Peyer's patch (tissue), 4 donors: ENCODE measurements at regions not wholly inside any gene's neighbourhood (a gene's known extent, or its start where the extent isn't known, plus 50 kb on each side); places are given as distances from the start of the nearest gene placed in this dataset.

Source experiments
- DNase-seq, 3 donors: peaks; one replicate each; pipeline ENCODE4 v3.0.0-alpha.2; 2017 to 2019
- H3K27ac ChIP-seq, 4 donors: fragments of 200-600 bp; sonication (generic); one replicate each; pipeline ENCODE4 v1.5.1; 2016 to 2019
- H3K27me3 ChIP-seq, 2 donors: fragments of 200-600 bp; sonication (generic); one replicate each; pipeline ENCODE4 v1.5.1; 2019
- H3K36me3 ChIP-seq, 3 donors: fragments of 200-600 bp; sonication (generic); one replicate each; pipeline ENCODE4 v1.5.1; 2016 to 2019
- H3K4me1 ChIP-seq, 4 donors: fragments of 200-600 bp; sonication (generic); one replicate each; pipeline ENCODE4 v1.5.1; 2016 to 2019
- H3K4me3 ChIP-seq, 4 donors: fragments of 200-600 bp; sonication (generic); 1 replicate in 3 of 4; 2 replicates in 1 of 4; pipeline ENCODE4 v1.5.1; 2016 to 2019; ENCODE audit warnings: mild to moderate bottlenecking in 1 of 4
- H3K9me3 ChIP-seq, 4 donors: fragments of 200-600 bp; sonication (generic); one replicate each; pipeline ENCODE4 v1.5.1; 2016 to 2019; ENCODE audit warnings: mild to moderate bottlenecking in 1 of 4
- CTCF ChIP-seq, 6 experiments: fragments of 450-650 bp in 4 of 6; fragments of 200-600 bp in 2 of 6; sonication (generic) in 1 of 6; IDR thresholded peaks; one replicate each; pipeline ENCODE4 v1.5.1; 2017 to 2019; ENCODE audit warnings: antibody characterized with exemption in 6 of 6, mild to moderate bottlenecking in 3 of 6, moderate library complexity in 1 of 6
- POLR2A ChIP-seq, 2 donors: fragments of 450-650 bp; IDR thresholded peaks; one replicate each; pipeline ENCODE4 v1.5.1; 2017; ENCODE audit warnings: antibody characterized with exemption in 2 of 2, mild to moderate bottlenecking in 2 of 2, moderate library complexity in 2 of 2

- H3K9me3 ChIP-seq = no peaks in the 10 kb centered on the region
- H3K27ac ChIP-seq = no peak overlapping the region
- no peaks in the 10 kb centered on the region for H3K27me3 ChIP-seq
- no peak for TF ChIP-seq POLR2A (IDR thresholded peaks at IDR 0.05)
- no peak for TF ChIP-seq CTCF (IDR thresholded peaks at IDR 0.05)
- H3K4me1 ChIP-seq = no peaks in the 10 kb centered on the region
- no peak for DNase-seq
- no peak overlapping the region for H3K4me3 ChIP-seq
- H3K36me3 ChIP-seq = no peaks in the 10 kb centered on the region
These were observed 337.0 kb downstream of the PLK2 start for GRCh38 chr5:58122848-58123392.

GRCh38 chr5:58122157-58122556, 337.7 kb downstream of the PLK2 start:
- H3K4me3 ChIP-seq = no peak overlapping the region
- DNase-seq = no peak
- H3K36me3 ChIP-seq = no peaks in the 10 kb centered on the region
- H3K4me1 ChIP-seq = no peaks in the 10 kb centered on the region
- H3K9me3 ChIP-seq = no peaks in the 10 kb centered on the region
- H3K27ac ChIP-seq = no peak overlapping the region
- no peak for TF ChIP-seq CTCF (IDR thresholded peaks at IDR 0.05)
- H3K27me3 ChIP-seq = no peaks in the 10 kb centered on the region

DNA sequence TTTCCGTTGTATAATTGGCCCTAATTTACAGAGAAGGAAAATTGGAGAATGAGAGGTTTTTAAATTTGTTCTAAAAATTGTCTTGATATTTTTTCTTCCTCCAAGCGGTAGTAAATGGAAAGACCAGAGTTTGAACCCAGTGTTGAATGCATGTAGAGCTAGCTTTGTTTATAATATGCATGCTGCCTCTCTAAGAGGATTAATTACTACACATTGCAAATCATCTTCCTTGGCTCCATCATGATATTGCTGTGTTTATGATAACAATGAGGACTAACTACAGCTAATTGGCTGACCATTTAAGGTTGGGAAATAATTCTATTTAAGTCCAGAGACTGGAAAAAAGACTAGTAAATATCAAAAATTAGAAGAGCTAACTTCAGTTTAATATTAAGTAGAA, 338.5 kb downstream of the PLK2 start:
- DNase-seq = no peak
- TF ChIP-seq POLR2A (IDR thresholded peaks at IDR 0.05) (no peak), CTCF (IDR thresholded peaks at IDR 0.05) (no peak)

DNA sequence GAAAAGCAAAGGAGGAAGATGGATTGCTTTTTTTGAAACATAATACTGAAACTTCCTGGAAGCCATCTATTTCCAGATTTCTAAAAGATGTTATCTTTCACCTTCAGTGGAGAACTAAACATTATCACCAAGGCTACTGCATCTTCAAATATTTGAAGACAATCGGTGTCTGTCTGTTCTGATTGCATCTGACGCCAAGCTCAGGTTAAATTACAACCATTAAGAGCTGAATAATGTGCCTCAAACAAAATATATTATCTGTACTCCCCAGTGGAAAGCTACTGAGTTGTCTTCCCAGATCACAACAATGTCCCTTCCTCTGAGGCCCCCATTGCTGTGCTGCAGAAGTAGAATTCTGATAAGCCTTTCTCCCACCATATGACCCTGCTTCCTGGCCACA, 342.3 kb downstream of the PLK2 start:
- H3K4me3 ChIP-seq = no peak overlapping the region
- no peak overlapping the region for H3K27ac ChIP-seq
- no peaks in the 10 kb centered on the region for H3K27me3 ChIP-seq
- no peaks in the 10 kb centered on the region for H3K36me3 ChIP-seq
- TF ChIP-seq POLR2A (IDR thresholded peaks at IDR 0.05) (no peak), CTCF (IDR thresholded peaks at IDR 0.05) (no peak)
- H3K4me1 ChIP-seq = no peaks in the 10 kb centered on the region
- H3K9me3 ChIP-seq = no peaks in the 10 kb centered on the region
- DNase-seq = no peak

More for the DNA sequence above, 338.5 kb downstream of the PLK2 start:
- no peaks in the 10 kb centered on the region for H3K9me3 ChIP-seq
- H3K36me3 ChIP-seq = no peaks in the 10 kb centered on the region
- H3K4me1 ChIP-seq = no peaks in the 10 kb centered on the region
- no peak overlapping the region for H3K4me3 ChIP-seq
- no peaks in the 10 kb centered on the region for H3K27me3 ChIP-seq
- H3K27ac ChIP-seq = no peak overlapping the region

- no peak for DNase-seq
- TF ChIP-seq POLR2A (IDR thresholded peaks at IDR 0.05) (no peak), CTCF (IDR thresholded peaks at IDR 0.05) (no peak)
- no peaks in the 10 kb centered on the region for H3K27me3 ChIP-seq
- H3K36me3 ChIP-seq = no peaks in the 10 kb centered on the region
- no peak overlapping the region for H3K4me3 ChIP-seq
- H3K4me1 ChIP-seq = no peaks in the 10 kb centered on the region
- no peak overlapping the region for H3K27ac ChIP-seq
- no peaks in the 10 kb centered on the region for H3K9me3 ChIP-seq
These were observed 343.5 kb downstream of the PLK2 start for GRCh38 chr5:58116346-58116745.

DNA sequence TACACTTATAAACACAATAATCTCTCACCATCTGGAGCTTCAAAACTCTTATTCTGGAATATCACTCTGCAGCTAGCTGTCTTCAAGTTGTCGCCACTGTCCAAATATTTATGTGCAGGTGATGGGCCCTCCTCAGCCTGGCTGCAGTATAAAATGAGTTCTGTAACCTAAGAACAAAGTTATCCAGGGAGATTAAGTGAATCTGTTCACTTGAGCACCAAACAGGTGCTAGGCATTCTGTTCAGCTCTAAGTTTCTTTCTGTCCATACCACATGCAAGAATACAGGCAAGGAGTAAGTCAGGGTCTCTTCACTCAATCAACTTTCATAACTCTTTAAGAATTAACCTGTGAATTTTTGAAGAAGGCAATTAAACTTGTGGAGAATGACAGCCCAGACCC, 344.1 kb downstream of the PLK2 start:
- Histone ChIP-seq H3K9me3 (no peaks in the 10 kb centered on the region), H3K36me3 (no peaks in the 10 kb centered on the region), H3K4me3 (no peak overlapping the region), H3K4me1 (no peaks in the 10 kb centered on the region), H3K27ac (no peak overlapping the region), H3K27me3 (no peaks in the 10 kb centered on the region)
- no peak for DNase-seq
- no peak for TF ChIP-seq POLR2A (IDR thresholded peaks at IDR 0.05)
- TF ChIP-seq CTCF (IDR thresholded peaks at IDR 0.05) = no peak
